ENCODE measurements at regions not wholly inside any gene's neighbourhood (a gene's known extent, or its start where the extent isn't known, plus 50 kb on each side); places are given as distances from the start of the nearest gene placed in this dataset.

GRCh38 chr15:38115121-38115520 lies 137.5 kb upstream of the SPRED1 start:
- Histone ChIP-seq H3K27ac (ENCODE audit: low read depth in 2 of 2, low read length in 1 of 2) (no peak overlapping the region), H3F3A (replicated peaks; ENCODE audit: insufficient read depth) (no peaks in the 10 kb centered on the region), H3K4me2 (no peak overlapping the region), H4K20me1 (ENCODE audit: insufficient read depth) (no peaks in the 10 kb centered on the region), H3K9me3 (no peaks in the 10 kb centered on the region), H3K4me1 (ENCODE audit: control insufficient read depth in 1 of 2, insufficient read depth in 2 of 2, low read depth in 1 of 2, low read length in 1 of 2) (no peaks in the 10 kb centered on the region), H3K4me3 (ENCODE audit: low read depth in 2 of 2, low read length in 1 of 2) (no peak overlapping the region), H3K9me2 (no peaks in the 10 kb centered on the region), H3K79me2 (ENCODE audit: insufficient read depth) (no peaks in the 10 kb centered on the region), H3K36me3 (replicated peaks in 1 of 2; ENCODE audit: control insufficient read depth in 1 of 2, insufficient read depth in 2 of 2, low read length in 1 of 2) (no peaks in the 10 kb centered on the region), H3K27me3 (ENCODE audit: insufficient read depth) (no peaks in the 10 kb centered on the region), H2AFZ (ENCODE audit: low read depth) (no peak overlapping the region), H3K9ac (no peak overlapping the region)
- DNase-seq: no peak
- no peak for TF ChIP-seq MAX (IDR thresholded peaks at IDR 0.05; ENCODE audit: low read depth)
- no peak for TF ChIP-seq FOSL2 (IDR thresholded peaks at IDR 0.05; ENCODE audit: borderline replicate concordance, low read depth)
- no peak for TF ChIP-seq TEAD4 (IDR thresholded peaks at IDR 0.05; ENCODE audit: borderline replicate concordance, insufficient read depth)
- no peak for TF ChIP-seq RAD21 (IDR thresholded peaks at IDR 0.05; ENCODE audit: low read length)
- TF ChIP-seq TCF12 (IDR thresholded peaks at IDR 0.05): no peak
- TF ChIP-seq RCOR1 (IDR thresholded peaks at IDR 0.05; ENCODE audit: low read length): no peak
- TF ChIP-seq, protein P1, sequence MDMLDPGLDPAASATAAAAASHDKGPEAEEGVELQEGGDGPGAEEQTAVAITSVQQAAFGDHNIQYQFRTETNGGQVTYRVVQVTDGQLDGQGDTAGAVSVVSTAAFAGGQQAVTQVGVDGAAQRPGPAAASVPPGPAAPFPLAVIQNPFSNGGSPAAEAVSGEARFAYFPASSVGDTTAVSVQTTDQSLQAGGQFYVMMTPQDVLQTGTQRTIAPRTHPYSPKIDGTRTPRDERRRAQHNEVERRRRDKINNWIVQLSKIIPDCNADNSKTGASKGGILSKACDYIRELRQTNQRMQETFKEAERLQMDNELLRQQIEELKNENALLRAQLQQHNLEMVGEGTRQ (IDR thresholded peaks at IDR 0.05; ENCODE audit: borderline replicate concordance, low read depth, low read length): no peak
- TF ChIP-seq SMC3 (IDR thresholded peaks at IDR 0.05; ENCODE audit: low read depth, low read length): no peak
- TF ChIP-seq SIN3A (IDR thresholded peaks at IDR 0.05; ENCODE audit: borderline replicate concordance, low read depth, low read length): no peak
- no peak for TF ChIP-seq YY1 (IDR thresholded peaks at IDR 0.05; ENCODE audit: low read depth)
- no peak for TF ChIP-seq GABPA (IDR thresholded peaks at IDR 0.05; ENCODE audit: low read depth)
- no peak for TF ChIP-seq JUND (IDR thresholded peaks at IDR 0.05)
- TF ChIP-seq TAF1 (IDR thresholded peaks at IDR 0.05; ENCODE audit: borderline replicate concordance, low read depth, low read length): no peak
- no peak for TF ChIP-seq GATA2 (CRISPR knock-in tag; IDR thresholded peaks at IDR 0.05)
- TF ChIP-seq, protein P2, sequence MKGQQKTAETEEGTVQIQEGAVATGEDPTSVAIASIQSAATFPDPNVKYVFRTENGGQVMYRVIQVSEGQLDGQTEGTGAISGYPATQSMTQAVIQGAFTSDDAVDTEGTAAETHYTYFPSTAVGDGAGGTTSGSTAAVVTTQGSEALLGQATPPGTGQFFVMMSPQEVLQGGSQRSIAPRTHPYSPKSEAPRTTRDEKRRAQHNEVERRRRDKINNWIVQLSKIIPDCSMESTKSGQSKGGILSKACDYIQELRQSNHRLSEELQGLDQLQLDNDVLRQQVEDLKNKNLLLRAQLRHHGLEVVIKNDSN (IDR thresholded peaks at IDR 0.05; ENCODE audit: borderline replicate concordance, low read depth): no peak
- no peak for TF ChIP-seq REST (IDR thresholded peaks at IDR 0.05; ENCODE audit: low read depth, low read length)
- TF ChIP-seq IRF3 (IDR thresholded peaks at IDR 0.05; ENCODE audit: low read depth, low read length): no peak
- no peak for TF ChIP-seq EZH2phosphoT487 (IDR thresholded peaks at IDR 0.05; ENCODE audit: borderline replicate concordance, low read depth)
- TF ChIP-seq NFIC (IDR thresholded peaks at IDR 0.05; ENCODE audit: borderline replicate concordance): no peak
- CTCF ChIA-PET: interaction anchor here (1.0 kb wide), 1 partner anchor 12 kb away, joined by 3 read pairs; no protein-coding TSS in a partner anchor
- POLR2A ChIA-PET: no interaction called here
- 90% methylated on average over 2 of the region's 2 CpGs for WGBS (ENCODE audit: low lambda C conversion rate)

Measured in SK-N-SH (cell line).